C4-2B (cell line): ENCODE measurements at regions not wholly inside any gene's neighbourhood (a gene's known extent, or its start where the extent isn't known, plus 50 kb on each side); places are given as distances from the start of the nearest gene placed in this dataset.

Experiments
- H3K27ac ChIP-seq: fragments of 450-650 bp; 2 replicates; pipeline ENCODE4 v1.5.1; 2017
- CTCF ChIP-seq: fragments of 450-650 bp; conservative IDR thresholded peaks from 2 replicates; pipeline ENCODE4 v1.5.1; 2017; ENCODE audit warnings: mild to moderate bottlenecking
- ZFX ChIP-seq: fragments of 450-650 bp; IDR thresholded peaks from 2 replicates; pipeline ENCODE4 v1.6.1; 2017

GRCh38 chr16:6193718-6194117 is 1096.1 kb upstream of the EEF2KMT start:
- no peak overlapping the region for H3K27ac ChIP-seq
- TF ChIP-seq ZFX = no peak
- TF ChIP-seq CTCF = no peak

GRCh38 chr16:6192984-6193383 is 1095.4 kb upstream of the EEF2KMT start:
- H3K27ac ChIP-seq = no peak overlapping the region
- TF ChIP-seq ZFX (no peak), CTCF (no peak)

- no peak overlapping the region for H3K27ac ChIP-seq
- no peak for TF ChIP-seq ZFX
- TF ChIP-seq CTCF = no peak
Measured at GRCh38 chr16:6192532-6192931, 1094.9 kb upstream of the EEF2KMT start.

- no peak overlapping the region for H3K27ac ChIP-seq
- TF ChIP-seq ZFX (no peak), CTCF (no peak)
Measured at GRCh38 chr16:6190776-6191175, 1093.2 kb upstream of the EEF2KMT start.

- H3K27ac ChIP-seq = no peak overlapping the region
- no peak for TF ChIP-seq CTCF
Measured at GRCh38 chr16:6189216-6189615, 1091.6 kb upstream of the EEF2KMT start.

GRCh38 chr16:6177616-6178180 is 1080.1 kb upstream of the EEF2KMT start:
- H3K27ac ChIP-seq = no peak overlapping the region
- TF ChIP-seq CTCF = no peak; the same call in 1 of the 2 replicates

DNA sequence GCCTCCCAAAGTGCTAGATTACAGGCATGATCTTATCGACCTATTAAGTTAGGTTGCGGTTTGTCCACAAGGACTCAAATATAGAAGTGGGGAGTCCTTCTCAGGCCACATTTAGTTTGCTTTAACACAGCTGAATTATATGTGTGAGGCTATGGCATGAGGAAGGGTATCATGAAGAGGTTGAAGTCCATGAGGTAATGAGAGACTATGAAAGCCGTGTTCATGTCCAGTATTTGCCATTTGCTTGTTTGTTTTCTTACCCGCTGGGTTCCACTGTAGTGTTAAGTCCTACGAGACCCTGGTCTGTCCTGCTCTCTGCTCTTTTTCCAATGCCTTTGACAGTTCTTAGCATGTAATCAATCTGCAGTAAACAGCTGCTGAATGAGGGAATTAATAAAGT is 1072.4 kb upstream of the EEF2KMT start:
- H3K27ac ChIP-seq = no peak overlapping the region
- TF ChIP-seq CTCF (no peak), ZFX (no peak)
